Neuronal stem cell (in vitro differentiated cells): ENCODE measurements at regions not wholly inside any gene's neighbourhood (a gene's known extent, or its start where the extent isn't known, plus 50 kb on each side); places are given as distances from the start of the nearest gene placed in this dataset.
A peak's percentile ranks its signal among the peaks of the same experiment; 100 is the strongest.

Source experiments
- DNase-seq: peaks from one replicate; pipeline ENCODE4 v3.0.0-alpha.2; 2013; ENCODE audit warnings: low spot score
- H2AFZ ChIP-seq: one replicate; pipeline ENCODE4 v1.6.1; 2013; ENCODE audit warnings: mild to moderate bottlenecking, low read length, inconsistent platforms
- H2AK5ac ChIP-seq: 2 replicates; pipeline ENCODE4 v1.6.1; 2013; ENCODE audit warnings: low read depth, mild to moderate bottlenecking, inconsistent platforms, low read length, moderate library complexity, mixed read lengths
- H2BK120ac ChIP-seq: 2 replicates; pipeline ENCODE4 v1.6.1; 2013; ENCODE audit warnings: low read depth, mild to moderate bottlenecking, inconsistent platforms, low read length, moderate library complexity, mixed read lengths
- H2BK12ac ChIP-seq: one replicate; pipeline ENCODE4 v1.6.1; 2013; ENCODE audit warnings: low read length, inconsistent platforms
- H2BK15ac ChIP-seq: 2 replicates; pipeline ENCODE4 v1.6.1; 2013; ENCODE audit warnings: mild to moderate bottlenecking, low read length, inconsistent platforms, mixed read lengths
- H2BK5ac ChIP-seq: one replicate; pipeline ENCODE4 v1.6.1; 2013; ENCODE audit warnings: inconsistent platforms, mild to moderate bottlenecking, low read length, moderate library complexity
- H3K14ac ChIP-seq: one replicate; pipeline ENCODE4 v1.6.1; 2013; ENCODE audit warnings: low read length, inconsistent platforms
- H3K18ac ChIP-seq: 2 replicates; pipeline ENCODE4 v1.6.1; 2013; ENCODE audit warnings: low read length, inconsistent platforms
- H3K23ac ChIP-seq: 2 replicates; pipeline ENCODE4 v1.6.1; 2013; ENCODE audit warnings: low read depth, mild to moderate bottlenecking, mixed read lengths, low read length, inconsistent platforms; ENCODE audit not compliant: poor library complexity
- H3K27ac ChIP-seq: replicated peaks from 3 replicates; pipeline ENCODE4 v1.5.1; 2013; ENCODE audit warnings: low read length, inconsistent platforms
- H3K27me3 ChIP-seq, 3 experiments: 2 replicates each; pipeline ENCODE4 v1.6.1; 2013; ENCODE audit warnings: low read length in 3 of 3, mild to moderate bottlenecking in 2 of 3, inconsistent platforms in 1 of 3, low read depth in 1 of 3, mixed read lengths in 1 of 3, moderate library complexity in 1 of 3; ENCODE audit not compliant: control insufficient read depth in 3 of 3, insufficient read depth in 3 of 3
- H3K36me3 ChIP-seq, 2 donors: replicated peaks in 1 of 2; 2 replicates each; pipeline ENCODE4 v1.6.1; 2013; ENCODE audit warnings: low read length in 2 of 2; ENCODE audit not compliant: control insufficient read depth in 2 of 2, insufficient read depth in 2 of 2
- H3K4ac ChIP-seq: 2 replicates; pipeline ENCODE4 v1.6.1; 2013; ENCODE audit warnings: inconsistent platforms, mild to moderate bottlenecking, low read length, moderate library complexity
- H3K4me1 ChIP-seq, 2 donors: 1 replicate in 1 of 2; 2 replicates in 1 of 2; pipeline ENCODE4 v1.6.1; 2013; ENCODE audit warnings: low read length in 2 of 2, low read depth in 1 of 2; ENCODE audit not compliant: control insufficient read depth in 2 of 2, insufficient read depth in 1 of 2
- H3K4me2 ChIP-seq: one replicate; pipeline ENCODE4 v1.6.1; 2013; ENCODE audit warnings: mild to moderate bottlenecking, low read length, inconsistent platforms; ENCODE audit not compliant: insufficient read depth, poor library complexity, severe bottlenecking
- H3K4me3 ChIP-seq, 2 donors: 2 replicates each; pipeline ENCODE4 v1.5.1; 2013; ENCODE audit warnings: low read length in 2 of 2, mild to moderate bottlenecking in 2 of 2, inconsistent platforms in 1 of 2, moderate library complexity in 1 of 2
- H3K79me1 ChIP-seq: one replicate; pipeline ENCODE4 v1.6.1; 2013; ENCODE audit warnings: low read depth, mild to moderate bottlenecking, inconsistent platforms, low read length, moderate library complexity
- H3K9ac ChIP-seq: one replicate; pipeline ENCODE4 v1.6.1; 2013; ENCODE audit warnings: mild to moderate bottlenecking, low read depth, low read length, inconsistent platforms; ENCODE audit not compliant: poor library complexity
- H3K9me3 ChIP-seq, 2 donors: replicated peaks in 1 of 2; 2 replicates each; pipeline versions ENCODE3 to v1.6.1; 2013; ENCODE audit warnings: low read length in 2 of 2, mild to moderate bottlenecking in 2 of 2, inconsistent platforms in 1 of 2, low read depth in 1 of 2, mixed read lengths in 1 of 2, moderate library complexity in 1 of 2; ENCODE audit not compliant: control insufficient read depth in 2 of 2, insufficient read depth in 1 of 2
- H4K8ac ChIP-seq: one replicate; pipeline ENCODE4 v1.6.1; 2013; ENCODE audit warnings: low read depth, mild to moderate bottlenecking, inconsistent platforms, low read length, moderate library complexity
- H4K91ac ChIP-seq: one replicate; pipeline ENCODE4 v1.6.1; 2013; ENCODE audit warnings: low read length, low read depth, mild to moderate bottlenecking, inconsistent platforms; ENCODE audit not compliant: poor library complexity
- WGBS, 2 donors: extraction: QIAGEN DNeasy Blood & Tissue Kit; methylation state at CpG; one replicate each; pipeline ENCODE4 v1.1.7; 2013; ENCODE audit warnings: missing lambda C conversion rate in 2 of 2, mixed read lengths in 1 of 2; ENCODE audit not compliant: insufficient read length in 2 of 2, insufficient replicate concordance in 1 of 2; ENCODE audit errors: extremely low coverage in 2 of 2; 5-methylcytosine and 5-hydroxymethylcytosine counted together

DNA sequence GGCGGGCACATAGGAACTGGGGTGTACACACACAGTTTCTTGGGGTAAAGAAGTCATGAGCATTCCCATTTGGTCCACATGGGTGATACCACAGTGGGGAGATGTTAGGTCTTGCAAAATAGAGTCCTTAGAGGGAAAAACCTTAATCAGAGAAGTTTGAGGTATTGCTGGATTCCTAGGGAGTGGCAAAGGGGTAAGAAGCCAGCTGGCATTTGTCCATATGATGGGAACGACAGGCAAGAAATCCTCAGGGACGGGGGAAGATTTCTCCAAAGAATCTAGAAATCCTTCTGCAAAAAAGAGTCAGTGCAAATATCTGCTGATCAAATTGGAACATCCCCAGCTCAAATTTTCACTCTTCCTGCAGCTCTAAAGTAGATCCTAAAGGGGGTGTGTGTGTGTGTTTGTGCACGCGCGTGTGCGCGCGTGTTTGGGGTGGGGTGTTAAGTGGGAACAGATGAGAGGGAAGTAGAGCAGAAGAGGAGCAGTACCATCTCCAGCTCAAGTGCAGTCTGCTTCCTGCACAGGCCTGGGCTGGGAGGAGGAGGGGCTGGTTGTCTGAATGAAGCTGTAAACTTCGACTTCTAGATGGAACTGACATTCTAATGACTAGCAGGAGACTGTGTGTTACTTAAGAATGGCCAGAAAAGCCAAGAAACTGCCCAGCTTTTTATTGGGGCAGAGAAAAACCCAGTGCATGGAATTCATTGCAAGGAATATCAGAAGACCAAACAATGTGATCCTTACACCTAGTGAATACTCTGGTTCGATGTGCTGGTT, 168.0 kb downstream of the SPP2 start:
- Histone ChIP-seq H4K91ac (no peak overlapping the region), H3K4ac (no peak overlapping the region), H2AK5ac (no peak overlapping the region), H2BK15ac (no peak overlapping the region), H3K4me2 (no peak overlapping the region), H3K4me3 (no peak overlapping the region), H3K27ac (no peak overlapping the region), H3K4me1 (peaks cover 0 to 4% of the 10 kb centered on the region in 2 donors), H3K27me3 (peaks cover 0 to 3% (median 2%) of the 10 kb centered on the region in 3 experiments), H2BK5ac (no peak overlapping the region), H3K79me1 (no peaks in the 10 kb centered on the region), H3K18ac (no peak overlapping the region), H2AFZ (no peak overlapping the region), H3K9ac (no peak overlapping the region), H4K8ac (no peak overlapping the region), H3K36me3 (no peaks in the 10 kb centered on the region), H3K14ac (no peak overlapping the region), H2BK120ac (no peak overlapping the region), H3K23ac (no peak overlapping the region), H2BK12ac (no peak overlapping the region), H3K9me3 (no peaks in the 10 kb centered on the region)
- no CpG with 5 or more reads among the region's 11 CpGs for WGBS, 2 donors
- DNase-seq, result no peak

DNA sequence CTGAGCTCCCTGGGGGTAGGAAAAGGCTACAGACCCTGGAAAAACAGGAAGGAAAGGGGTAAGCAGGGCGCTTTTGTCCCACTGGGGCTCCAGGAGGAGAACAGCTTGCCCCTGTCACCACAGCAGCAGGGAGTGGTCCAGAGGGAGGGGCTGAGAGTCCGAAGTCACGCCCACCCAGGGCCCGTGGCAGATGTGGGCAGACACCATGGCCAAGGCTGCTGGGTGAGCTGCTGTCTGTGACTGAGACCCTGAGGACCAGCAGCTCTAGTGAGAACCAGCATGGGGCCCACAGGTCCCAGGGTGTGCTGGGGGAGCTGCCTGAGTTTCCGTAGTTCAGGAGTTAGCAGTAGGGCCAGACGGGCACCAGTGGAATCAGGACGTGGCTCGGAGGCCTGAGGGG, 162.0 kb downstream of the SPP2 start:
- H2BK120ac ChIP-seq, result no peak overlapping the region
- H3K9ac ChIP-seq, result no peak overlapping the region
- peak overlapping the region; percentile 50 for H3K18ac ChIP-seq
- H3K4me2 ChIP-seq, result no peak overlapping the region
- H2BK15ac ChIP-seq, result no peak overlapping the region
- H4K91ac ChIP-seq, result no peak overlapping the region
- H3K23ac ChIP-seq, result no peak overlapping the region
- H3K79me1 ChIP-seq, result no peaks in the 10 kb centered on the region
- no peaks in the 10 kb centered on the region for H3K36me3 ChIP-seq
- H2BK12ac ChIP-seq, result no peak overlapping the region
- no peak overlapping the region for H3K27ac ChIP-seq
- no peak overlapping the region for H4K8ac ChIP-seq
- H3K9me3 ChIP-seq, result no peaks in the 10 kb centered on the region
- H2AFZ ChIP-seq, result no peak overlapping the region
- peaks cover 0 to 3% of the 10 kb centered on the region in 2 donors for H3K4me1 ChIP-seq
- H3K4ac ChIP-seq, result no peak overlapping the region
- no peak for DNase-seq
- peak overlapping the region; percentile 10 for H2BK5ac ChIP-seq
- peaks cover 0 to 2% (median 0%) of the 10 kb centered on the region in 3 experiments for H3K27me3 ChIP-seq
- no peak overlapping the region for H3K14ac ChIP-seq
- WGBS, 2 donors, result no CpG with 5 or more reads among the region's 8 CpGs
- H2AK5ac ChIP-seq, result peak overlapping the region; percentile 30
- H3K4me3 ChIP-seq, result no peak overlapping the region

DNA sequence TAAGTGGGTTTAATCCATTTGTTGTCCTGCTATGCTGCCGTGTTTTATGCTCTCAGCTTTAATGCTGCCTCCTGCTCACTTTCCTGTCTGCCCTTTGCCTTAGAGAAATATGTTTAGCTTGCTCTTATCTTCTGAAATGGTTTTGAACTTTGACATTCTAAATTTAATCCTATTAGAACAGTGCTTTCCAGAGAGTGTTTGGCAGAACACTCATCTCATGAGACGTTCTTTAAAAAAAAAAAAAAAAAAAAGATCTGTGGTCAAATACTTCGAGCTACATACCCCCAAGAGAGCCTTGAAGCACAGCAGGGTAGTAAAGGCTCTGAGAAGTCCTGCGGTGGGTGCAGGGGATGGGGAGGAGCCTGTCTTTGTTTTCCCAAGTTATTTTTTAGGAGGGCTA, 161.3 kb downstream of the SPP2 start:
- H3K23ac ChIP-seq, result no peak overlapping the region
- H2BK5ac ChIP-seq, result no peak overlapping the region
- DNase-seq, result no peak
- H3K4me2 ChIP-seq, result no peak overlapping the region
- no peak overlapping the region for H3K4ac ChIP-seq
- peaks cover 0 to 3% of the 10 kb centered on the region in 2 donors for H3K4me1 ChIP-seq
- WGBS, 2 donors, result no CpG with 5 or more reads among the region's 4 CpGs
- peaks cover 0 to 2% (median 0%) of the 10 kb centered on the region in 3 experiments for H3K27me3 ChIP-seq
- no peaks in the 10 kb centered on the region for H3K9me3 ChIP-seq
- no peak overlapping the region for H2AFZ ChIP-seq
- H4K91ac ChIP-seq, result no peak overlapping the region
- H3K18ac ChIP-seq, result no peak overlapping the region
- H2BK15ac ChIP-seq, result no peak overlapping the region
- H3K4me3 ChIP-seq, result no peak overlapping the region
- H3K14ac ChIP-seq, result no peak overlapping the region
- H3K36me3 ChIP-seq, result no peaks in the 10 kb centered on the region
- H4K8ac ChIP-seq, result no peak overlapping the region
- no peak overlapping the region for H2BK120ac ChIP-seq
- H3K79me1 ChIP-seq, result no peaks in the 10 kb centered on the region
- H3K9ac ChIP-seq, result no peak overlapping the region
- H3K27ac ChIP-seq, result no peak overlapping the region
- H2AK5ac ChIP-seq, result no peak overlapping the region
- no peak overlapping the region for H2BK12ac ChIP-seq

DNA sequence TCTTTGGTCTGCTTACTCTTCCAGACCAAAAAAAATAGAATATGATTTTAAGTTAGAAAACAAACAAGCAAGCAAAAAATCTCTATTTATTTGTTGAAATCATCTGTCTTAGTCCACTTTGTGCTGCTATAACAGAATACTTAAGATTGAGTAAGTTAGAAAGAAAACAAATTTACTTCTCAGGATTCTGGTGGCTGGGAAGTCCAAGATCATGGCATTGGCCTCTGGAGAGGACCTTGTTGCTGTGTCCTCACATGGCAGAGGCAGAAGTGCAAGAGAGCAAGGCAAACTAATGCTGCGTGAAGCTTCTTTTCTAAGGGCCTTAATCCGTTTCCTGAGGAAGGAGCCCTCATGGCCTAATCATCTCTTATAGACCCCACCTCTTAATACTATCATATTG, 156.2 kb downstream of the SPP2 start:
- no peak overlapping the region for H3K14ac ChIP-seq

More for the DNA sequence above, 156.2 kb downstream of the SPP2 start:
- no peak overlapping the region for H3K27ac ChIP-seq
- no peak overlapping the region for H4K91ac ChIP-seq
- H3K36me3 ChIP-seq, result no peaks in the 10 kb centered on the region
- no peaks in the 10 kb centered on the region for H3K4me1 ChIP-seq
- H2AK5ac ChIP-seq, result no peak overlapping the region
- WGBS, 2 donors, result no CpG with 5 or more reads among the region's 2 CpGs
- H4K8ac ChIP-seq, result no peak overlapping the region
- H2BK5ac ChIP-seq, result no peak overlapping the region
- H3K27me3 ChIP-seq, result no peaks in the 10 kb centered on the region
- no peak for DNase-seq
- no peak overlapping the region for H3K4me2 ChIP-seq
- no peak overlapping the region for H2BK15ac ChIP-seq
- H3K4ac ChIP-seq, result no peak overlapping the region
- no peak overlapping the region for H2AFZ ChIP-seq
- no peak overlapping the region for H3K4me3 ChIP-seq
- H2BK120ac ChIP-seq, result no peak overlapping the region
- H3K79me1 ChIP-seq, result no peaks in the 10 kb centered on the region
- no peak overlapping the region for H2BK12ac ChIP-seq
- no peak overlapping the region for H3K23ac ChIP-seq
- H3K9me3 ChIP-seq, result peaks cover 0 to 6% of the 10 kb centered on the region in 2 donors
- H3K18ac ChIP-seq, result no peak overlapping the region
- H3K9ac ChIP-seq, result no peak overlapping the region
